Posterior vena cava (tissue), 2 donors: ENCODE measurements at regions not wholly inside any gene's neighbourhood (a gene's known extent, or its start where the extent isn't known, plus 50 kb on each side); places are given as distances from the start of the nearest gene placed in this dataset.
"Not testable (repeated sequence)": the region's sequence is repeated elsewhere in the genome, so short reads cannot be mapped to it uniquely, and the experiment has no call there.

Experiments
- DNase-seq: peaks from one replicate; pipeline ENCODE4 v3.0.0-alpha.2; 2020; ENCODE audit warnings: low spot score
- intact Hi-C, 2 donors: fragments of 100-400 bp; cut with DNase I; formaldehyde crosslinking; loops; one replicate each; pipeline versions ENCODE4 v1.14.1 to v1.14.2; 2022 to 2023
- donor health status: DM: yes; HTN: yes; CAD: no.
- donor health status: DM: yes; HTN: yes; CAD: no.

- intact Hi-C loops, DNase-seq: not testable (repeated sequence)
These were observed 179.5 kb downstream of the FAM72C start for GRCh38 chr1:143792047-143792937.

DNA sequence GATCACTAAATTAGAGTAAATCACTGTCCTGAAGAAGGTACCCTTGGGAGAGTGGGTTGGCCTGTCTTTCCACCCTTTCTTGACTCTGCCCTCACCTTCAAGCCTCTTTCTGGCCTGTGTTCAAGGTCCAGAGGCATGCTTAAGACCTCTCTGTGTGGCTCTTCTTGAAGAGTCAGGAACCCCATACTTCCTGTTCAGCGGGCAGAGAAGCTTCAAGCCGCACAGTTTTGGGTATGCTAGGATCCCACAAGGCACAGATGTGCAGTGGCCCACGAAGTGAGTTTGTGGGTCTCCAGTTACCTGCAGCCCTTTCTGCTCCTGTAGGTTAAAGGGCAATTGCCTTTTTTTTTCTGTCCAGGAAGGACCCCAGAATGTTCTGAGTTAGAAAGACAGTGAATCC is 185.4 kb downstream of the FAM72C start:
- DNase-seq, intact Hi-C loops: not testable (repeated sequence)

- intact Hi-C loops, DNase-seq: not testable (repeated sequence)
These were observed 185.9 kb downstream of the FAM72C start for GRCh38 chr1:143785883-143786282.

- DNase-seq, intact Hi-C loops: not testable (repeated sequence)
These were observed 187.4 kb downstream of the FAM72C start for GRCh38 chr1:143784239-143784882.

- intact Hi-C loops, DNase-seq: not testable (repeated sequence)
These were observed 193.6 kb downstream of the FAM72C start for GRCh38 chr1:143778178-143778577.

- intact Hi-C loops, DNase-seq: not testable (repeated sequence)
These were observed 207.0 kb downstream of the FAM72C start for GRCh38 chr1:143764831-143765230.

GRCh38 chr1:143760366-143760765 is 211.4 kb downstream of the FAM72C start:
- intact Hi-C loops, DNase-seq: not testable (repeated sequence)

DNA sequence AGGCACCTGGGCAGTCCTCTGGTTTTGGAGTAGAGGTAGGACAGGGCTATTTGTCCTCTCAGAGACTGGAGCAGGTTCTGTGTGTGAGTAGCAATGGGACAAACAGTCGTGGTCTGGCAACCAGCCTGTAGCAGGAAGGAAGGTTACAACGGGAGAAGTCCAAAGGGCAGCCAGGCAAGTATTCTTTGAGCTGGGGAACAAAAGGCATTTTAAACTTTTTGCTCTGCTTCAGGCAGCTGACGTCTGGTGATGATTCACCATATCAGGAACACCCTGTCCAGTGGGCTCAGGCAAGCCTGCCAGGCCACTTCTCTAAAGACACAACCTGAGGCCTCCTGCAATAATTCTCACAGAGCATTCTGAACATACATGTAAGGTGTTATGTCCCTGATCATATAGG is 215.8 kb downstream of the FAM72C start:
- DNase-seq, intact Hi-C loops: not testable (repeated sequence)

DNA sequence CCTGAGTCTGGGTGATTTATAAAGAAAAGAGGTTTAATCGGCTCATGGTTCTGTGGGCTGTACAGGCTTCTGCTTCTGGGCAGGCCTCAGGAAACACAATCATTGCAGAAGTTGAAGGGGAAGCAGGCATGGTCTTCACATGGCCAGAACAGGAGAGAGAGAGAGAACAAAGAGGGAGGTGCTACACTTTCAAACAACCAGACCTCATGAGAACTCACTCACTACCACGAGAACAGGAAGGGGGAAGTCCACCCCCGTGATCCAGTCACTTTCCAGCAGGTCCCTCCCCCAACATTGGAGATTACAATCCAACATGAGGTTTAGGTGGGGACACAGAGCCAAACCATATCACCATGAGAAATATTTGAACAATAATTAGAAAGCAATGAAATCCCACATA is 222.9 kb downstream of the FAM72C start:
- no peak for DNase-seq
- intact Hi-C loops = no loop called here

DNA sequence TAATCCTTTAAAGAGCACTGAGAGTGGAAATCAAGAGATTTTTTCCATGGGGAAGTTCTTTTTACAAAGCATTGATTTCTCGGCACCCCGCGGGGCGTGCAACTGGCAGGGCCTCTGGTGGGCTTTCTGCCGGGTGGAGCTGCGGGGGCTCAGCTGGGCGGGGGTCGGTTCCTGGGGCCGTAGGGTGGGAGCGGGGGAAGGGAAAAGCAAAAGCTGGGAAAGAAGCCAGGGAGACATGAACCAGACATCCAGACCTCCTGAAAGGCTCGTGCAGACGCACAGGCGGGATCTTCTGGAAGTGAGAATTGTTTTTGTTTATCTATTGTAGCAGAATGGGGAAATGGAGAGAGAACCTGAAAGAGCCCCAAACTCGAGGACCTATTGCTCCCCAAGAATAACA is 235.2 kb downstream of the FAM72C start:
- intact Hi-C loops = no loop called here
- no peak for DNase-seq

GRCh38 chr1:143735764-143736461 is 235.9 kb downstream of the FAM72C start:
- intact Hi-C loops = no loop called here
- DNase-seq = peak; percentile 84

- intact Hi-C loops, DNase-seq: not testable (repeated sequence)
These were observed 237.5 kb downstream of the FAM72C start for GRCh38 chr1:143734261-143734660.

DNA sequence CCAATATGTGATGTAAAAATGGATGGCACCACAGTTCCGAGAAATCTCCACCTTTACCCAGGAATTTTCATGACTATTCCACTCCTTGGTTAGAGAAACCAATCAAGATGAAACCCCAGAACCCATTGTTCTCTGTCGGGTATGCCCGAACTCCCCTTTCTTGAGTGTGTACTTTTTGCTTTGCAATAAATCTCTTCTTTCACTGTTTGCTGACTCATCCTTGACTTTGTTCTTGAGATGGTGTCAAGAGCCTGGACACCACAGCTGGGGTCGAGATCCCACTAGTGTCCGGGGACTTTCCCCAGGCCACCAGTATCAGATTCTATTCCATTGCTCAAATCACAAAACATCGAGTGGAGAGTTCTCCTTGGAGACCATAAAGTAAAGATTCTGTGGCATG is 240.9 kb downstream of the FAM72C start:
- DNase-seq, intact Hi-C loops: not testable (repeated sequence)

DNA sequence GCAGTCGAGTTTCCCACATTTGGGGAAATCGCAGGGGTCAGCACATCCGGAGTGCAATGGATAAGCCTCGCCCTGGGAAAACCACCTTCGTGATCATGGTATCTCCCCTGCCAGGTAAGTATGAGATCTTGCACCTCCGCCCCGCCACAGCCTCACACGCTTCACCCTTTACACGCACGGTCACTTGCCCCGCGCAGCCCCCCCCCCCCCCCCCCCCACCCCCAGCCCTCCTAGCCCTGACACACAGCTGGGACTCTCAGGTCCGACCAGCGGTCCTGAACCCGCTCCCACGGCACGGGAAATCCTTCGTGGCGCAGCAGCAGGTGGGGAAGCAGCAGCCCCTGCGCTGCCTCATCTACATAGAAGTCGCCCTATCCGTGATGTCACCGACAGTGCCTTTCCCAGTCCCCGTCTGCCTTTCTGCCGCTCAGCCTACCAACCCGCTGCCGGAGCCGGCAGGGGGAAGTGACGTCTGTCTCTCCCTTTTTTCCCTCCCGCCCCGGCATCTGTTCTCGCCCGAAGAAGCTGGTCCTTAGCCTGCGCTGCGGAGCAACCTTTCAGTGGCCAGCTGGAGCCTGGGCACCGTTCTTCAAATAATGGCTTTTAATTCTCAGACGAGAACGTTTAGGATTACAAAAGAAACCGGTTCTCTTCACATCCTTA is 242.2 kb downstream of the FAM72C start:
- DNase-seq = peak; percentile 87
- intact Hi-C loops = not testable (repeated sequence)

GRCh38 chr1:143728802-143729448 is 242.9 kb downstream of the FAM72C start:
- DNase-seq, intact Hi-C loops: not testable (repeated sequence)

- intact Hi-C loops = no loop called here
- DNase-seq = no peak
These were observed 244.5 kb downstream of the FAM72C start for GRCh38 chr1:143727263-143727662.

DNA sequence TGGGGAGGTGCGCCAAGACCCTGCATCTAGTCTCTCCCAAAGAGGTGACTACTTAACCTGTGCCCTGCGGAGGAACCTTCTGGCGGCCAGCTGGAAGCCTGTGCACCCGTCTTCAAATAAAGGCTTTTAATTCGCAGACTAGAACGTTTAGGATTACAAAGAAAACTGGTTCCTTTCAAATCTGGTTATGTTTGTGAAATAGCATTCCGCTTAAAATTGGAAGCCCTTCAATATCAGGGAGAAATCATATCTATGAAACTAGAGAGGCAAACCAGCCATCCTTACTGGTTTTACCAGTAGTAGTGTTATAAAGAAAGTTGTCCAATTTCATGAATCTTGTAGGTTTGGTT is 250.8 kb downstream of the FAM72C start:
- DNase-seq = no peak
- intact Hi-C loops = no loop called here

DNA sequence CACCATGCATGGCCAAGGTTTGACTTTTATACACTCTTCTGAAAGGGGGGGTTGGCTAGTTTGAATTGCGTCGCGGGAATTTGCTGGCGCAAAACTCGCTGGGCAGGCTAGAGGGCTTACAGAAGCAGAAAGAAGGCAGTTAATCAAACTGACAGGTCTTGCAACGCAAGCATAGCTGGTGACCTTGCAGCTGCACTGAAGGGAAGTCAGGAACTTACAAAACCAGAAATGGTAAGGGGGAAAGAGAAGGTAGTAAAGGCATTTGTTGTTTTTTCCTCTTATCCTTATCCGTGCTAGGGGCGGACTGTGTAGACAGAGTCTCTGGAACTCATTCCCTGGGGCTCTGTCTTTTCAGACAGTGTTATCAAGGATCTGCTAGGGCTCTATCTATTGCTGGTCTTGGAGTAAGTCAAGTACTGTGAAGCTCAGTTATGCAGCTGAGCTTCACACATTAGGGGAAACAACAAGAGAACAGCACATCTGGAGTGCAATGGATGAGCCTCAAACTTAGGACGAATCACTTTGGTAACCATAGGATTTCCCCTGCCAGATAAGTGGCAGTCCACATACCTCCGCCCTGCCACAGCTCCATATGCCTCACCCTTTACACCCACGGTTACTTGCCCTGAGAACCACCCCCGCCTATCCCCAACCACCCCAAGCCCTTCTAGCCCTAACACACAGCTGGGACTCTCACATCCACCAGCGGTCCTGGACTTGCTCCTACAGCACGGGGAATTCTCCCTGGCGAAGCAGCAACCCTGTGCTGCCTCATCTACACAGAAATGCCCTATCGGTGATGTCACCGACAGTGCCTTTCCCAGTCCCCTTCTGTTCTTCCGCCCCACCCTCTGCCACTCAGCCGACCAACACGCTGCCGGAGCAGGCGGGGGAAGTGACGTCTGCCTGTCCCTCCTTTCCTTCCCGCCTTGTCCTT is 251.4 kb downstream of the FAM72C start:
- intact Hi-C loops = no loop called here
- peak; percentile 91 for DNase-seq
